ENCODE measurements at regions not wholly inside any gene's neighbourhood (a gene's known extent, or its start where the extent isn't known, plus 50 kb on each side); places are given as distances from the start of the nearest gene placed in this dataset.

GRCh38 chr5:98436667-98437066 is 336.8 kb upstream of the RGMB start:
- no peak for DNase-seq (ENCODE audit: extremely low spot score in 2 of 2)
- Histone ChIP-seq H3K27ac (no peak overlapping the region), H3K4me3 (no peak overlapping the region), H3K27me3 (no peaks in the 10 kb centered on the region), H3K4me1 (no peaks in the 10 kb centered on the region), H3K9me3 (no peaks in the 10 kb centered on the region), H3K36me3 (no peaks in the 10 kb centered on the region)
- TF ChIP-seq POLR2AphosphoS5 (IDR thresholded peaks at IDR 0.05; ENCODE audit: insufficient read depth in 1 of 2, low read depth in 1 of 2) = no peak
- intact Hi-C loops (cut with DNase I) = loop anchor here (10.0 kb wide), 1 partner anchor 338 kb away; the partner anchor contains the start of gene RGMB

DNA sequence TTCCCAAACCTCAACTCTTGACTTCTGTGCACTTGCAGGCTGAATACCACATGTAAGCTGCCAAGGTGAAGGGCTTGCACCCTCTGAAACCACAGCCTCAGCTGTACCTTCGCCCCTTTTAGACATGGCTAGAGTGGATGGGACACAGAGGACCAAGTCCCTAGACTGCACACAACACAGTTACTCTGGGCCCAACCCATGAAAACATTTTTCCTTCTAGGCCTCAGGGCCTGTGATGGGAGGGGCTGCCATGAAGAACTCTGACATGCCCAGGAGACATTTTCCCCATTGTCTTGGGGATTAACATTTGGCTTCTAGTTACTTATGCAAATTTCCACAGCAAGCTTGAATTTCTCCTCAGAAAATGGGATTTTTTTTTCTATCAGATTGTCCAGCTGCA is 331.0 kb upstream of the RGMB start:
- intact Hi-C loops (cut with DNase I) = no loop called here
- no peak overlapping the region for H3K4me3 ChIP-seq
- no peaks in the 10 kb centered on the region for H3K36me3 ChIP-seq
- no peaks in the 10 kb centered on the region for H3K27me3 ChIP-seq
- TF ChIP-seq, protein P1, sequence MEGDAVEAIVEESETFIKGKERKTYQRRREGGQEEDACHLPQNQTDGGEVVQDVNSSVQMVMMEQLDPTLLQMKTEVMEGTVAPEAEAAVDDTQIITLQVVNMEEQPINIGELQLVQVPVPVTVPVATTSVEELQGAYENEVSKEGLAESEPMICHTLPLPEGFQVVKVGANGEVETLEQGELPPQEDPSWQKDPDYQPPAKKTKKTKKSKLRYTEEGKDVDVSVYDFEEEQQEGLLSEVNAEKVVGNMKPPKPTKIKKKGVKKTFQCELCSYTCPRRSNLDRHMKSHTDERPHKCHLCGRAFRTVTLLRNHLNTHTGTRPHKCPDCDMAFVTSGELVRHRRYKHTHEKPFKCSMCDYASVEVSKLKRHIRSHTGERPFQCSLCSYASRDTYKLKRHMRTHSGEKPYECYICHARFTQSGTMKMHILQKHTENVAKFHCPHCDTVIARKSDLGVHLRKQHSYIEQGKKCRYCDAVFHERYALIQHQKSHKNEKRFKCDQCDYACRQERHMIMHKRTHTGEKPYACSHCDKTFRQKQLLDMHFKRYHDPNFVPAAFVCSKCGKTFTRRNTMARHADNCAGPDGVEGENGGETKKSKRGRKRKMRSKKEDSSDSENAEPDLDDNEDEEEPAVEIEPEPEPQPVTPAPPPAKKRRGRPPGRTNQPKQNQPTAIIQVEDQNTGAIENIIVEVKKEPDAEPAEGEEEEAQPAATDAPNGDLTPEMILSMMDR (IDR thresholded peaks at IDR 0.05) = no peak
- TF ChIP-seq POLR2A (IDR thresholded peaks at IDR 0.05) (no peak), POLR2AphosphoS5 (IDR thresholded peaks at IDR 0.05; ENCODE audit: insufficient read depth in 1 of 2, low read depth in 1 of 2) (no peak)
- no peaks in the 10 kb centered on the region for H3K9me3 ChIP-seq
- no peaks in the 10 kb centered on the region for H3K4me1 ChIP-seq
- no peak overlapping the region for H3K27ac ChIP-seq
- no peak for DNase-seq (ENCODE audit: extremely low spot score in 2 of 2)

DNA sequence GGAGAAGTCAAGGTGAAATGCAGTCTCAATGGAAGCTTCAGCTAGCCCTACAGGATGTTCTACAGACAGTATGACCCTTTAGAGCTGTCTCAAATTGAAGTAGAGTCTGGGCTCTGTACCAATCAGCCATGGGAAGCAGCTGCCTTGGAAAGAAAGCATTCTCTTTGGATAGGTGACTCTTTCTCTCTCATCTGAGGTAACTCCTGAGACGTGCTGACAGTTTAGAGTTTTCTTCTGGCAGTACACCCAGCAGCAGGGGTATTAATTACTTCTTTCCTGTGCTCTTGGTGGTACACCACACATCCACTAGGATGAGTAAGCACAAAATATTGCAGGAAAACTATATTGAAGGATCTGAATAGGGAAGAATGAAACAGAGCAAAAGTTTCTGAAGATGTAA is 329.6 kb upstream of the RGMB start:
- DNase-seq (ENCODE audit: extremely low spot score in 2 of 2) = no peak
- H3K4me1 ChIP-seq = no peaks in the 10 kb centered on the region
- H3K4me3 ChIP-seq = no peak overlapping the region
- TF ChIP-seq, protein P1 (IDR thresholded peaks at IDR 0.05) = no peak
- TF ChIP-seq POLR2A (IDR thresholded peaks at IDR 0.05) (no peak), POLR2AphosphoS5 (IDR thresholded peaks at IDR 0.05; ENCODE audit: insufficient read depth in 1 of 2, low read depth in 1 of 2) (no peak)
- H3K36me3 ChIP-seq = no peaks in the 10 kb centered on the region
- no peaks in the 10 kb centered on the region for H3K9me3 ChIP-seq
- no peaks in the 10 kb centered on the region for H3K27me3 ChIP-seq
- intact Hi-C loops (cut with DNase I) = no loop called here
- H3K27ac ChIP-seq = no peak overlapping the region

GRCh38 chr5:98453296-98453695 is 320.2 kb upstream of the RGMB start:
- DNase-seq (ENCODE audit: extremely low spot score in 2 of 2) = no peak
- H3K27me3 ChIP-seq = no peaks in the 10 kb centered on the region
- H3K9me3 ChIP-seq = no peaks in the 10 kb centered on the region
- TF ChIP-seq POLR2AphosphoS5 (IDR thresholded peaks at IDR 0.05; ENCODE audit: insufficient read depth in 1 of 2, low read depth in 1 of 2) (no peak), POLR2A (IDR thresholded peaks at IDR 0.05) (no peak)
- TF ChIP-seq, protein P1 (IDR thresholded peaks at IDR 0.05) = no peak
- no peak overlapping the region for H3K27ac ChIP-seq
- intact Hi-C loops (cut with DNase I) = no loop called here
- H3K4me1 ChIP-seq = no peaks in the 10 kb centered on the region
- no peak overlapping the region for H3K4me3 ChIP-seq
- no peaks in the 10 kb centered on the region for H3K36me3 ChIP-seq

- Histone ChIP-seq H3K4me3 (no peak overlapping the region), H3K4me1 (no peaks in the 10 kb centered on the region), H3K27me3 (no peaks in the 10 kb centered on the region), H3K9me3 (no peaks in the 10 kb centered on the region), H3K27ac (no peak overlapping the region), H3K36me3 (no peaks in the 10 kb centered on the region)
- TF ChIP-seq POLR2A (IDR thresholded peaks at IDR 0.05) = no peak
- TF ChIP-seq, protein P1 (IDR thresholded peaks at IDR 0.05) = no peak
- no peak for TF ChIP-seq POLR2AphosphoS5 (IDR thresholded peaks at IDR 0.05; ENCODE audit: insufficient read depth in 1 of 2, low read depth in 1 of 2)
- intact Hi-C loops (cut with DNase I) = no loop called here
- DNase-seq (ENCODE audit: extremely low spot score in 2 of 2) = no peak
Observed at GRCh38 chr5:98454407-98454806, 319.1 kb upstream of the RGMB start.
